IMR-90 (cell line): ENCODE measurements at regions not wholly inside any gene's neighbourhood (a gene's known extent, or its start where the extent isn't known, plus 50 kb on each side); places are given as distances from the start of the nearest gene placed in this dataset.

Experiments used
- CTCF ChIP-seq: conservative IDR thresholded peaks from 2 replicates; pipeline ENCODE4 v1.5.1; 2012; ENCODE audit warnings: mild to moderate bottlenecking, low read depth, low read length, improper control_type of control experiment
- POLR2A ChIP-seq: IDR thresholded peaks from 2 replicates; pipeline ENCODE4 v1.6.1; 2012; ENCODE audit warnings: mild to moderate bottlenecking, low read depth, low read length
- RAD21 ChIP-seq: IDR thresholded peaks from 2 replicates; pipeline ENCODE4 v1.6.1; 2012; ENCODE audit warnings: low read length, improper control_type of control experiment
- RCOR1 ChIP-seq: IDR thresholded peaks from 2 replicates; pipeline ENCODE4 v1.6.1; 2012; ENCODE audit warnings: mild to moderate bottlenecking, low read length, improper control_type of control experiment; ENCODE audit not compliant: insufficient replicate concordance
- RFX5 ChIP-seq: IDR thresholded peaks from 2 replicates; pipeline ENCODE4 v1.8.0; 2012; ENCODE audit warnings: low read depth, mild to moderate bottlenecking, low read length, moderate library complexity
- TF ChIP-seq, protein P1 (sequence below): fragments of 150-350 bp; IDR thresholded peaks from 2 replicates; pipeline ENCODE4 v1.6.1; 2017; ENCODE audit warnings: mild to moderate bottlenecking, antibody characterized with exemption, low read length, low read depth

GRCh38 chr21:19018529-19018928 lies 614.9 kb upstream of the TMPRSS15 start:
- TF ChIP-seq RAD21 (no peak), POLR2A (no peak), CTCF (no peak), RCOR1 (no peak), RFX5 (no peak)
- TF ChIP-seq, protein P1, sequence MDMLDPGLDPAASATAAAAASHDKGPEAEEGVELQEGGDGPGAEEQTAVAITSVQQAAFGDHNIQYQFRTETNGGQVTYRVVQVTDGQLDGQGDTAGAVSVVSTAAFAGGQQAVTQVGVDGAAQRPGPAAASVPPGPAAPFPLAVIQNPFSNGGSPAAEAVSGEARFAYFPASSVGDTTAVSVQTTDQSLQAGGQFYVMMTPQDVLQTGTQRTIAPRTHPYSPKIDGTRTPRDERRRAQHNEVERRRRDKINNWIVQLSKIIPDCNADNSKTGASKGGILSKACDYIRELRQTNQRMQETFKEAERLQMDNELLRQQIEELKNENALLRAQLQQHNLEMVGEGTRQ, result no peak
